ENCODE measurements at regions not wholly inside any gene's neighbourhood (a gene's known extent, or its start where the extent isn't known, plus 50 kb on each side); places are given as distances from the start of the nearest gene placed in this dataset.

DNA sequence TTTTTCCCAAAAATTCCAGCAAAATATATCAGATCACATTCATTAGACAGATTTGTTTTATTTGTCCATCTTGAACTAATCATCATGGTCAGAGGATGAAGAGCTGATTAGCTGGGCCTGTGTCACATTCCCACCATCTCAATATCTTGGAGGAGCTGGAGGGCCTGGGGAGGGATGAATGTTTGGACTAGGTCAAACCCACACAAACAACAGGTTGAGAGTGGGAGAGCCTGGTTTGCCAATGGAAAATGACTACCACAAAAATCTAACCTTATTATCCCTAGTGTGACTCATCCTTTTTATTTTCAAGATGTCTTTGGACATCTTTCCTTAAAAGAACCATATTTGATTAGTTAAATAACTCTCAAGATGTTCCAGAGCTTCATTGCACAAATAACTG lies 242.4 kb downstream of the OGFRL1 start:
- Histone ChIP-seq H3K36me3 (replicated peaks in 1 of 2) (no peaks in the 10 kb centered on the region), H3K4me3 (no peak overlapping the region), H3K27me3 (no peaks in the 10 kb centered on the region), H3K9me3 (replicated peaks in 1 of 3) (peaks cover 0 to 5% (median 0%) of the 10 kb centered on the region in 3 donors), H3K4me1 (replicated peaks in 1 of 2) (peaks cover 0 to 5% of the 10 kb centered on the region in 2 donors), H3K27ac (no peak overlapping the region)
- TF ChIP-seq POLR2A (IDR thresholded peaks at IDR 0.05), result no peak
- TF ChIP-seq, protein P1, sequence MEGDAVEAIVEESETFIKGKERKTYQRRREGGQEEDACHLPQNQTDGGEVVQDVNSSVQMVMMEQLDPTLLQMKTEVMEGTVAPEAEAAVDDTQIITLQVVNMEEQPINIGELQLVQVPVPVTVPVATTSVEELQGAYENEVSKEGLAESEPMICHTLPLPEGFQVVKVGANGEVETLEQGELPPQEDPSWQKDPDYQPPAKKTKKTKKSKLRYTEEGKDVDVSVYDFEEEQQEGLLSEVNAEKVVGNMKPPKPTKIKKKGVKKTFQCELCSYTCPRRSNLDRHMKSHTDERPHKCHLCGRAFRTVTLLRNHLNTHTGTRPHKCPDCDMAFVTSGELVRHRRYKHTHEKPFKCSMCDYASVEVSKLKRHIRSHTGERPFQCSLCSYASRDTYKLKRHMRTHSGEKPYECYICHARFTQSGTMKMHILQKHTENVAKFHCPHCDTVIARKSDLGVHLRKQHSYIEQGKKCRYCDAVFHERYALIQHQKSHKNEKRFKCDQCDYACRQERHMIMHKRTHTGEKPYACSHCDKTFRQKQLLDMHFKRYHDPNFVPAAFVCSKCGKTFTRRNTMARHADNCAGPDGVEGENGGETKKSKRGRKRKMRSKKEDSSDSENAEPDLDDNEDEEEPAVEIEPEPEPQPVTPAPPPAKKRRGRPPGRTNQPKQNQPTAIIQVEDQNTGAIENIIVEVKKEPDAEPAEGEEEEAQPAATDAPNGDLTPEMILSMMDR (IDR thresholded peaks at IDR 0.05), result no peak
- no peak for DNase-seq
- intact Hi-C loops (cut with DNase I), result loop anchor here in 1 of 2 donors (5.0 kb wide), 1 partner anchor 556 kb away; no protein-coding TSS in a partner anchor

- Histone ChIP-seq H3K27me3 (no peaks in the 10 kb centered on the region), H3K27ac (no peak overlapping the region), H3K36me3 (replicated peaks in 1 of 2) (no peaks in the 10 kb centered on the region), H3K4me1 (replicated peaks in 1 of 2) (peaks cover 0 to 5% of the 10 kb centered on the region in 2 donors), H3K4me3 (no peak overlapping the region), H3K9me3 (replicated peaks in 1 of 3) (peaks cover 0 to 5% (median 0%) of the 10 kb centered on the region in 3 donors)
- intact Hi-C loops (cut with DNase I), result loop anchor here in 1 of 2 donors (5.0 kb wide), 1 partner anchor 555 kb away; no protein-coding TSS in a partner anchor
- WGBS, 4 donors, result 85 to 89% (median 87%) methylated on average over 8 to 10 of the region's 10 CpGs
- no peak for TF ChIP-seq POLR2A (IDR thresholded peaks at IDR 0.05)
- TF ChIP-seq, protein P1 (IDR thresholded peaks at IDR 0.05), result no peak
- DNase-seq, result no peak
Measured at GRCh38 chr6:71531841-71532240, 243.2 kb downstream of the OGFRL1 start.

DNA sequence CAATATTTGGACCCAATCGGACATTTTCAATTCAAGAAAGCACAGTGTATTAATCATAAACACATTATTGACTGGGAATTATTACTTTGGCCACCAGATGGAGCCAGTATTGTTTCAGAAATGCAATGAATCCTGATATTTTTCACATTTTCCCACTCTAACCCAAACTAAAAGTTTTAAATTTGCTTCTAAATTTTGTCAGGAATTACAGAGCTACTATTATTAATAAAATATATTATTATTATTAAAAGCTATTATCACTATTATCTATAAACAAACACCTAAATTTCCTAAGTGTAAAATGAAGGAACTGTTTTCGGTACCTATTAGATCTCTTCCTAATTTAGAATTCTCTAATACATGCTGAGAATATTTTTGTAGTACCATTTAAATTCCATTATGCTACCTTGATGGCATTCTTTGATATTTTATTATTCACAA lies 245.3 kb downstream of the OGFRL1 start:
- Histone ChIP-seq H3K36me3 (replicated peaks in 1 of 2) (no peaks in the 10 kb centered on the region), H3K9me3 (replicated peaks in 1 of 3) (peaks cover 0 to 4% (median 0%) of the 10 kb centered on the region in 3 donors), H3K4me1 (replicated peaks in 1 of 2) (no peaks in the 10 kb centered on the region), H3K27me3 (no peaks in the 10 kb centered on the region), H3K4me3 (no peak overlapping the region), H3K27ac (no peak overlapping the region)
- DNase-seq, result no peak
- intact Hi-C loops (cut with DNase I), result loop anchor here in 1 of 2 donors (5.0 kb wide), 1 partner anchor 553 kb away; no protein-coding TSS in a partner anchor
- TF ChIP-seq, protein P1 (IDR thresholded peaks at IDR 0.05), result peak; percentile 27 to 73 (median 50)
- TF ChIP-seq POLR2A (IDR thresholded peaks at IDR 0.05), result no peak
- 58 to 64% (median 61%) methylated on average over 2 of the region's 2 CpGs for WGBS, 4 donors

GRCh38 chr6:71534921-71535320 lies 246.3 kb downstream of the OGFRL1 start:
- no peak for TF ChIP-seq POLR2A (IDR thresholded peaks at IDR 0.05)
- no peaks in the 10 kb centered on the region for H3K9me3 ChIP-seq (replicated peaks in 1 of 3)
- H3K4me3 ChIP-seq, result no peak overlapping the region
- intact Hi-C loops (cut with DNase I), result loop anchor here in 1 of 2 donors (5.0 kb wide), 1 partner anchor 552 kb away; no protein-coding TSS in a partner anchor
- no peaks in the 10 kb centered on the region for H3K27me3 ChIP-seq
- 47 to 57% (median 51%) methylated on average over 3 of the region's 3 CpGs for WGBS, 4 donors
- no peak for DNase-seq
- H3K4me1 ChIP-seq (replicated peaks in 1 of 2), result no peaks in the 10 kb centered on the region
- no peak overlapping the region for H3K27ac ChIP-seq
- no peaks in the 10 kb centered on the region for H3K36me3 ChIP-seq (replicated peaks in 1 of 2)

- H3K27me3 ChIP-seq, result no peaks in the 10 kb centered on the region
- no peak overlapping the region for H3K4me3 ChIP-seq
- no peak overlapping the region for H3K27ac ChIP-seq
- no peaks in the 10 kb centered on the region for H3K4me1 ChIP-seq (replicated peaks in 1 of 2)
- 33 to 55% (median 40%) methylated on average over 1 of the region's 1 CpG for WGBS, 4 donors
- intact Hi-C loops (cut with DNase I), result no loop called here
- TF ChIP-seq, protein P1 (IDR thresholded peaks at IDR 0.05), result no peak
- no peak for TF ChIP-seq POLR2A (IDR thresholded peaks at IDR 0.05)
- no peaks in the 10 kb centered on the region for H3K36me3 ChIP-seq (replicated peaks in 1 of 2)
- no peaks in the 10 kb centered on the region for H3K9me3 ChIP-seq (replicated peaks in 1 of 3)
- DNase-seq, result no peak
Measured at GRCh38 chr6:71537717-71538116, 249.1 kb downstream of the OGFRL1 start.
